Gastrocnemius medialis (tissue), 4 donors: ENCODE measurements at regions not wholly inside any gene's neighbourhood (a gene's known extent, or its start where the extent isn't known, plus 50 kb on each side); places are given as distances from the start of the nearest gene placed in this dataset.
"Not testable (repeated sequence)": the region's sequence is repeated elsewhere in the genome, so short reads cannot be mapped to it uniquely, and the experiment has no call there.

Experiments
- ATAC-seq, 2 donors: fragments of 150-250 bp; one replicate each; pipeline ENCODE4 v1.9.1; 2016
- DNase-seq, 2 donors: peaks; one replicate each; pipeline ENCODE4 v3.0.0-alpha.2; 2019
- H3K27ac ChIP-seq, 4 donors: fragments of 200-600 bp; sonication (generic); 1 replicate in 1 of 4; 2 replicates in 3 of 4; pipeline ENCODE4 v1.5.1; 2016 to 2018; ENCODE audit warnings: mild to moderate bottlenecking in 2 of 4, moderate library complexity in 1 of 4
- H3K27me3 ChIP-seq, 3 donors: fragments of 200-600 bp; sonication (generic) in 2 of 3; 1 replicate in 1 of 3; 2 replicates in 2 of 3; pipeline versions ENCODE4 v1.5.1 to v1.6.0; 2016 to 2019; ENCODE audit warnings: mild to moderate bottlenecking in 1 of 3, moderate library complexity in 1 of 3
- H3K36me3 ChIP-seq, 2 donors: fragments of 200-600 bp; sonication (generic) in 1 of 2; one replicate each; pipeline ENCODE4 v1.5.1; 2017 to 2018
- H3K4me1 ChIP-seq, 2 donors: fragments of 200-600 bp; sonication (generic) in 1 of 2; one replicate each; pipeline ENCODE4 v1.5.1; 2016 to 2017; ENCODE audit warnings: mild to moderate bottlenecking in 2 of 2
- H3K4me3 ChIP-seq, 4 donors: fragments of 200-600 bp; sonication (generic) in 3 of 4; 1 replicate in 1 of 4; 2 replicates in 3 of 4; pipeline ENCODE4 v1.5.1; 2016 to 2019; ENCODE audit warnings: mild to moderate bottlenecking in 2 of 4
- H3K9me3 ChIP-seq, 3 donors: fragments of 200-600 bp; sonication (generic) in 2 of 3; 1 replicate in 1 of 3; 2 replicates in 2 of 3; pipeline ENCODE4 v1.5.1; 2016 to 2019
- CTCF ChIP-seq, 5 experiments: fragments of 450-650 bp in 3 of 5; fragments of 200-600 bp in 2 of 5; sonication (generic) in 2 of 5; IDR thresholded peaks in 4 of 5; conservative IDR thresholded peaks in 1 of 5; 1 replicate in 4 of 5; 2 replicates in 1 of 5; pipeline ENCODE4 v1.5.1; 2016 to 2019; ENCODE audit warnings: antibody characterized with exemption in 5 of 5, mild to moderate bottlenecking in 3 of 5, moderate library complexity in 3 of 5
- POLR2A ChIP-seq, 2 donors: fragments of 450-650 bp; IDR thresholded peaks; one replicate each; pipeline ENCODE4 v1.6.1; 2017; ENCODE audit warnings: antibody characterized with exemption in 2 of 2, mild to moderate bottlenecking in 2 of 2, moderate library complexity in 2 of 2
- in situ Hi-C, 4 donors: fragments of 200-750 bp; cut with MboI; loops; one replicate each; pipeline versions ENCODE4 v1.15.0 to v1.8.0; 2017; ENCODE audit warnings: low sequenced_read_pairs in 4 of 4
- intact Hi-C: fragments of 100-400 bp; cut with DNase I; formaldehyde crosslinking; loops from one replicate; pipeline ENCODE4 v1.15.1; 2023; ENCODE audit warnings: low total_unique reads

- in situ Hi-C loops, result no loop called here
- ATAC-seq, result peak; percentile 93 to 98
- TF ChIP-seq CTCF (IDR thresholded peaks at IDR 0.05 in 4 of 5, conservative IDR thresholded peaks at IDR 0.05 in 1 of 5), result peak in 3 of 5 experiments; percentile 8 to 17 (median 9)
- TF ChIP-seq POLR2A (IDR thresholded peaks at IDR 0.05), result no peak
- H3K36me3 ChIP-seq, result no peaks in the 10 kb centered on the region
- H3K27me3 ChIP-seq, result no peaks in the 10 kb centered on the region
- peak overlapping the region in 1 of 4 donors; percentile 24 for H3K4me3 ChIP-seq
- peaks cover 17 to 29% of the 10 kb centered on the region in 2 donors for H3K4me1 ChIP-seq
- intact Hi-C loops, result loop anchor here (5.0 to 10.0 kb wide), 3 partner anchors 49 to 148 kb away; no protein-coding TSS in a partner anchor
- H3K27ac ChIP-seq, result peak overlapping the region; percentile 52 to 69 (median 58)
- peak; percentile 47 to 67 for DNase-seq
- no peaks in the 10 kb centered on the region for H3K9me3 ChIP-seq
Observed at GRCh38 chr12:67893022-67893580, 96.1 kb upstream of the IFNG-AS1 start.

GRCh38 chr12:67900418-67900817 lies 88.8 kb upstream of the IFNG-AS1 start:
- DNase-seq, H3K4me3 ChIP-seq, H3K27me3 ChIP-seq, in situ Hi-C loops, ATAC-seq, intact Hi-C loops, H3K27ac ChIP-seq, H3K9me3 ChIP-seq, H3K36me3 ChIP-seq, H3K4me1 ChIP-seq: not testable (repeated sequence)

GRCh38 chr12:67909091-67909531 lies 80.1 kb upstream of the IFNG-AS1 start:
- Histone ChIP-seq H3K9me3 (no peaks in the 10 kb centered on the region), H3K4me1 (peaks cover 17 to 18% of the 10 kb centered on the region in 2 donors), H3K4me3 (no peak overlapping the region), H3K36me3 (no peaks in the 10 kb centered on the region), H3K27ac (peak overlapping the region in 1 of 4 donors; percentile 80), H3K27me3 (no peaks in the 10 kb centered on the region)
- intact Hi-C loops (no loop called here), in situ Hi-C loops (no loop called here)
- ATAC-seq (no peak), DNase-seq (no peak)
- TF ChIP-seq POLR2A (IDR thresholded peaks at IDR 0.05) (no peak), CTCF (IDR thresholded peaks at IDR 0.05 in 4 of 5, conservative IDR thresholded peaks at IDR 0.05 in 1 of 5) (no peak)

GRCh38 chr12:67909681-67910080 lies 79.6 kb upstream of the IFNG-AS1 start:
- intact Hi-C loops (no loop called here), in situ Hi-C loops (no loop called here)
- H3K36me3 ChIP-seq, result no peaks in the 10 kb centered on the region
- H3K9me3 ChIP-seq, result no peaks in the 10 kb centered on the region
- no peak for ATAC-seq
- peaks cover 17 to 18% of the 10 kb centered on the region in 2 donors for H3K4me1 ChIP-seq
- H3K27me3 ChIP-seq, result no peaks in the 10 kb centered on the region
- H3K4me3 ChIP-seq, result no peak overlapping the region
- DNase-seq, result no peak
- H3K27ac ChIP-seq, result peak overlapping the region in 1 of 4 donors; percentile 80
- TF ChIP-seq CTCF (IDR thresholded peaks at IDR 0.05 in 4 of 5, conservative IDR thresholded peaks at IDR 0.05 in 1 of 5) (no peak), POLR2A (IDR thresholded peaks at IDR 0.05) (no peak)

GRCh38 chr12:67910360-67911274 lies 78.6 kb upstream of the IFNG-AS1 start:
- in situ Hi-C loops, result no loop called here
- ATAC-seq (peak; percentile 84 to 89), DNase-seq (peak; percentile 27 to 31)
- intact Hi-C loops, result no loop called here
- H3K27ac ChIP-seq, result peak overlapping the region; percentile 67 to 80 (median 72)
- no peaks in the 10 kb centered on the region for H3K9me3 ChIP-seq
- H3K27me3 ChIP-seq, result no peaks in the 10 kb centered on the region
- H3K36me3 ChIP-seq, result no peaks in the 10 kb centered on the region
- H3K4me1 ChIP-seq, result peaks cover 17 to 18% of the 10 kb centered on the region in 2 donors
- peak overlapping the region; percentile 19 to 40 (median 34) for H3K4me3 ChIP-seq
- TF ChIP-seq POLR2A (IDR thresholded peaks at IDR 0.05) (no peak), CTCF (IDR thresholded peaks at IDR 0.05 in 4 of 5, conservative IDR thresholded peaks at IDR 0.05 in 1 of 5) (no peak)
